Inflammatory macrophage (primary cell): ENCODE measurements at regions not wholly inside any gene's neighbourhood (a gene's known extent, or its start where the extent isn't known, plus 50 kb on each side); places are given as distances from the start of the nearest gene placed in this dataset.

Experiments used
- DNase-seq, 2 donors: peaks; one replicate each; pipeline ENCODE4 v3.0.0-alpha.2; 2020 to 2022

DNA sequence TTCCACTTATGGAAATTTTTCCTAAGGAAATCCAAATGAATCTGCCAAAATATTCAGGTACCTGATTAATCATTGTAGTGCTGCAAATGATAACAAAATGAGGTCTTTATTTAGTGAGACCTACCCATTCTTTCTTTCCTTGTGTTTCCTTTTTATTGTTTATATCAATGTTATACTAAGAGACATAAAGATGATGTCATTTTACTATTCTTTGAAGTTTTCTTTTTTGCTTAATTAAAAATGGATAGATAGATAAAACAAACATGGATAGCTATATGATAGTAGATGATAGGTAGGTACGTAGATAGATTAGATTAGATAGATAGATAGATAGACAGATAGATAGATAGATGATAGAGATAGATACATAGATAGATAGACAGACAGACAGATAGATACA lies 669.5 kb upstream of the TBX3 start:
- DNase-seq = no peak

DNA sequence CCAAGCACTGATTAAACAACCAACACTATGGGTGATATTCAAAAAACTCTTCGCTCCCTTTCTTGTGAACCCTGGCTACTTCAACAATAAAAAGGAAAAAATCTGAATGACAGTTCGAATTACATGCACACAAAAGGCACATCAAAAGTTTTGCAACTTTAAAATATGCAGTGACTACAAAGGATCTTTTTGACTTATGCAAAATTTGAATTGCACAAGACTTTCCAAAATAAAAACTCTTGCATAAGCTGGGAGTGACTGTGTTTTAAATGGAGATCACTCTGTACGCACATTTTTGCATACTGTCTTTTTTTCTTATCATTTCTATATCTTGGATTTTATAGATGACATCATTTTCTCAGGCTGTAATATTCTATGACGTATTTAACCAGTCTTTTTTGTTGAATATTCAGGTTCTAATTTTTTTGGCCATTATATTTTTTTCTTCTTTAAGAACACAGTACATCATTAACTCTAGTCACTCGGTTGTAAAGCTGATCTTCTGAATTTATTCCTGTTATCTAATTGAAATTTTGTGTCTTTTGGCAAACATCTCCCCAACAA lies 667.6 kb upstream of the TBX3 start:
- DNase-seq = peak in 1 of 2 donors; percentile 23

DNA sequence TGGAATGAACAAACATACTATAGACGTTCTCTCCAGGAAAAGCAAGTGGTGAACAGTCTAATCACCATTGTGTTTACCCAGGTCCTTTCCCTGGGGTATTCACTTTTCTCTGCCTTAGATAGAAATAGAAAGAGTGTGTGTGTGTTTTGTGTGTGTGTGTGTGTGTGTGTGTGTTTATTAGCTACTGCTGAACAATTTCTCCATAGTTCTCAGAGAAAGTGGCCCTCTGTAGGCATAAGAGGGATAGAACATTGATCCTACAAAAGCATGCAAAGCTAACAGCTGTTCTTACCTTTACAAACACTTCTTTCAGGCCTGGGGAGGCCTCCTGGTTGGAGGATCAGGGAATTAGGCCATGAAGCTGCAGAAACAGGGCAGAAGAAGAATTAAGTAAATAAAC lies 665.7 kb upstream of the TBX3 start:
- DNase-seq = no peak

DNA sequence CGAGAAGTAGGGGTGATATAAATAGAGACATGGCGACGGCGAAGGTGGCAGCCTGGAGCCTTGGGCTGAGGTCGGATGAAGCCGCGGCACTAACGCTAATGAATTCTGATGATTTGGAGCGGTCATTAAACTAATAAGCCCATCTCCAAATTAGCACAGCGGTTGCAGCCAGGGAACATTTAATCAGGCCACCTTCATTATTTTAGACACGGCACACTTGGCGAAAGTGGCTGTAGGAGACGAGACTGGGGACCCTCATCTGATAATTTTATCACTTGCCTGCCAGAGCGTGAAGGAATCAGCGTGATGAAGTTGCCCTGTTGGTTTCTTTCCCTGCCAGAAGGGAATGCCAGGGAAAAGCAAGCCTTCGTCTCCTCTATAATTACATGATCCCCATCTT lies 664.3 kb upstream of the TBX3 start:
- DNase-seq = no peak

DNA sequence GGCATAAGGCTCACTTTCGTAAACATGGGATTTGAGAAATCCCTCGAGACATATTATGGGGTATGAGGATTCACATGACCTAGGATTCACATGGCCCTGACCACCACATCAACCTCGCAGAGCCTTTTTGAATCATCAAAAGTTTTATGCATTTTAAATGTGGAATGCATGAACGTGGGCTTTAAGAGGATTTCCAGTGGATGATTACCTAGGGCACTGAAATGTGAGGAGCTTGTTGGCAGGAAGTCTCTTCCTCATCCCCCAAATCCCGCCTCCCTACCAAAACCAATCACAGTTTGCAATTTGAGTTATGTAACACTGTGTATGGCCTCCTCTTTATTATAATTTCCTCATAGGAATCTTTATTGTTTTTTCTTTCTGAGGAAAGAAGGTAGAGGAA lies 659.6 kb upstream of the TBX3 start:
- no peak for DNase-seq

DNA sequence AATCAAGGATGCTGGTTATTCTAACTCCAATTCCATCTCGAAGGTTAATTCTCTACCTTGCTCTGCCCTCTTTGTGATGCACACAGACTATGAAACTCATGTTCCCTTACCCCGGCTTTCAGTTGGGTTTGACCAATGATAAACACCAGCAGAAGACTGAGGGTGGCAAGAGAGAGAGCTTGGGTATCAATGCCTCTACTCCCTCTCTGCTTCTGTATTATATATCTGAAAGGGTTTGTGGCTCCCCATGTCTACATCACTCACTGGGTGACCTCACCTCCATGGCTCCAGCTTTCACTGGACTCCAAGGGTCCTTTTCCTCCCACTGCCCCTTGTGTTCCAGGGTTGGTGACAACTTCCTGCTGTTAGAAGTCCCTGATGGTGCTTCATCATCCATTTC lies 659.0 kb upstream of the TBX3 start:
- no peak for DNase-seq

DNA sequence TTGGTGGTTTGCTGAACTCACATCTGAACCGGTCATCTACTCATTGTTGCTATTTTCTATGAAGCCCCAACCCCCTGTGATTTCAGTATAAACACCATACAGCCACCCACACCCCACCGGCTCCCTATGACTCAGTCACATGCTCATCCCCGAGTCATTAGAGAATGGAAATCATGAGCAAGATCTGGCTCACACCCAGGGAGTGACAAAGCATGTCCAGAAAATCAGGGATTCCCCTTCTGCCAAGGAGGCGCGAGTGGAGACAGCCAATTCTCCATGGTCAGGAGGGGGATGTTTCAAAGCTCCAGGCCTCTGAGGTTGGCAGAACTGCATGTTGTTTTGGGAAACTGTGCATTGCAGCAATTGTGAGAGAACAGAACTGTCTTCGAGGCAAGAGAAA lies 657.5 kb upstream of the TBX3 start:
- peak; percentile 32 to 61 for DNase-seq

DNA sequence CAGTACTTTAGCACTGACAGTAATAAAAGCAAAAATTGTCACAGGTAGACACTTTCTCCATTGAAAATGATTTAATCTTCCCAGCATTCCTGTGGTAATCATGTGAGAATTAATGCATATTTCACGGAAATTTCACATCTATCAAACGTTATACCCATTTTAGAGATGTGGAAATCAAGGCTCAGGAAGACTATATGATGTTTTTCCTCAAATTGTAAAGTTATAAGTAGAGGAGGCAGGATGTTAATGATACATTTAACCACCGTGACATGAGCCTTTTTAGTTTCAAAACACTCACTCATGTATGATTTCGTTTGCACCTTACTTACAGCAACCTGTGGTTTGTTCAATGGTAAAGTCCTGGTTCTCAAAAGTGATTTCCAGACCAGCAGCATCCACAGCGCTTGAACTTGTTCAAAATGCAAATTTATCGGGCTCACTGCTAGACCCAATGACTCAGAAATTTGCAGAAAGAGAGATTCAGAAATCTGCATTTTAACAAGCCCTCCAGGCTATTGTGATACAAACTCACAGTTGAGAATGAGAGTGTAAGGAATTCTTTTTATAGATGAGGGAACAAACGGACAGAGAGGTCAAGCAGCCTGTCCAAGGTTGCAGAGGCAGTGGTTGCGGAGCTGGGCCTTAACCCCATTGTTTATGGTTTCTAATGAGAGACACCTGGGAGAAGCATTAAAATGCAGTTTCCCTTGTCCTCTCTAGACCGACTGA lies 654.8 kb upstream of the TBX3 start:
- no peak for DNase-seq

DNA sequence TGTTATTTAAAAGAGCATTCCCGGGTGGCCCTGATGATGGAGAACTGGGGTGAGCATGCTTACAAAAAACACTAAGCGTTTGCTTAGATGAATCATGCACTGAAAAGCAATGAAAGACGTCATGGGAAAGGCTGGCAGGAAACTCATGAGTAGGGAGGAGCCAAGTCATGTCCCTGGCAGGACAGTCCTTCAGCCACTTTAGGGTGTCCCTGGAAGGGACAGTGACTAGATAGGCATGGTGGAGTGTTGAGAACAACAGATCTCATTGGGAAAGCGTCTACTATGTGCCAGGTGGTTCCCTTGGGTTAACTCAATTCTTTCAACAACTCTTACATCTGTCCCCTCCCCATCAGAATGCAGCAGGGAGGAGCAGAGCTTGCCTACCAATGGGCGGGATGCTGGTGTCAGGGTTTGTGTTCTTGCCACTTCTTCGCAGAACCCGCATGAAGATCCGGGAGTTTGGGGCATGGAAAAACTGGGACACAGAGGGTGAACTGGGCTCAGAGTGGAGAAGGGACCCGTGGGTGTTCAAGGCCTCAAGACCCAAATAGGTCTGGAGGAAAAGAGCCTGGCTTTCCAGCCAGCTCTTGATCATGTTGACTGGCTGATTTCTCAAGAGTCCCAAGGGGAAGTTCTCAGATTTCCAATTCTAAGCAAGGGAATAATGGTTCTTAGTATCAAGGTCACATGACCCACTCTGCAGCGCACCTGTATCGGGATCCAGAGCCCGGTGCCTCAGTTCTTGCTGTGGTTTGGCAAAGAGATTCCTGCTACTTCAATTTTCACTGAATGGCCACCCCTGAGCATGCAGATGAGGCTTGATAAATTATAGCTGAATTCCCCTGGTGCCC lies 653.9 kb upstream of the TBX3 start:
- no peak for DNase-seq

DNA sequence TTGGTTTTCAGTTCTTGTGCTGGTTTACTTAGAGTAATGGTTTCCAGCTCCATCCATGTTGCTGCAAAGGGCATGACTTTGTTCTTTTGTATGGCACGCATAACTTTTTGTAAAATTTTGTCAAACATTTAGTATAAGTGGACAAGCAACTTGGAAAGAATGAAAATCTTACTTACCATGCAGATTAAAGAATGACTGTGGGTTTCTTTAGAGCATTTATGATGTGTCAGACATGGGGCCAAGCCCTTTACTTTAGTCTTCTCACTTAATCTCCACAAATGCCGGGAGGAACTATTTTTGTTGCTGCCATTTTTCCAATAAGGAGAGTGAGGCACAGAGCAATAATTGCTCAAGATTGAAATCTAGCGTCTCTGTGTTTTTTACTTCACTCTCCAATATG lies 652.5 kb upstream of the TBX3 start:
- no peak for DNase-seq

DNA sequence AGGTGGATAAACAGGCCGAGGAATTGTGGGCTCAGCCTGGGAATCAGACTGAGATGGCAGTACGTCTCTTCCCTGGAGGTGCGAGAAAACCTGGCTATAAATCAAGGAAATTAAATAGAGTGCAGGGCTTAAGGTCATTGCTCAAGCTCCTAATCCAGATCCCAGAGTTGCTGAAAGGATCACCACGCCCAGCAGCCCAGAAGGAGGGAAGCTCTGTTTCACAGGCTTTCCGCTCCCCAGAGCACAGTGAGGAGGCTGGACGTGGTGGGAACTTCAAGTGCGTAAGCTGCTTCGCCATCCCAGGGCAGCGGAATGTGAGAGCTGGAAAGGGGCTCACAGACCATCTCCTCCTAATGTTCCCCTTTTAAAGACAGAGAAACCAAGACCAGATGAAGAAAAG lies 651.6 kb upstream of the TBX3 start:
- no peak for DNase-seq

DNA sequence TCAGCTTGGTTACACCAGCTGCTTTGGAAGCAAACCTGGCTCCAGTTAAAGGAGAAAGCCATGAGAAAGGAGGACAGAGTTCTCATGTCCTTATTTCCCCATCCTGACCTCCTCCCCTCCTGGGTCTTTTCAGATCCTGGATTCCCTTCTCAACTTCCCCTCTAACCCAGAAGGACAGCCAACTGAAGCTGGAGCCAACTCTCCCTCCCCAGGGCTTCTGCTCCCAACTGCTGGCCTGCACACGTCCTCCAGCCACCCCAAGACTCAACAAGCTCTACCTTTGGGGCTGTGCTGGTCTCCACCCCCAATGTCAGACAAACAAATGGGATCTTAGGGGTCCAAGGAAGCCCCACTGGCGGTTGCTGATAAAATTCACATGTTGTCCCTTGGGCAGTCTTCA lies 651.1 kb upstream of the TBX3 start:
- DNase-seq = no peak

DNA sequence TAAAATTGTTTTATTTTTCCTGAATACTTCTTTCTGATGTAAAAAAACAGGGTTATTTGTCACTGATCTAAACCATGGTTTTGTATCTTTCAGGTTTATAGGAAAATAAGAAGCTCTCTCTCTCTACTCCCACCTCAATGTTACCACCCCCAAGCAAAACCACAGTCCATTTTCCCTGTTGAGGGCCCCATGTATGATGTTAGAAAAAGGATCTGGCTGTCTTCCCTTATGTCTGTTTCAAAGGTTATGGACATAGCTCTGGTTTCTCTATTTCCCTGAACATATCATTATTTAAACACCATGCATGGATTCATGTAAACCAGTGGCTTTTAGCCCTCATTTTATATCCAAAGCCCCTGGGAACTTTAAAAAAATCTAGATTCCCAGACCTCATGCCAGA lies 649.0 kb upstream of the TBX3 start:
- DNase-seq = no peak

DNA sequence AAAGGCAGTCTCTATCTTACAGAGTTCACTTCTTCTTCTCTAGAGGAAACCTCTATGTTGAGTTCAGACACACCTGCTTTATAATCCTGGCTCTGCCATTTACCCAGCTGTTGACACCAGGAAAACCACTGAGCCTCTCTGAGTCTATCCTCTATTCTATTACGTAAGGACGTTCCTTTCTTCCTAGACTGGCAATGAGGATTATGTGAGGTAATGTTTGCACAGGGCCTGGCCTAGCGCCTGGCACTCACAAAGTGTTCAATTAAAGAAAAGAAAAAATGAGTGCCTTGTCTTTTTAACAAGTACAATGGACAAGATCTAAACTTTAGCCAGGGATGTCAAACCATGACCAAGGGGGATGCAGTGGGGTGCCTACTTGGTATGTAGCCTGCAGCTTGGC lies 641.9 kb upstream of the TBX3 start:
- DNase-seq = no peak

DNA sequence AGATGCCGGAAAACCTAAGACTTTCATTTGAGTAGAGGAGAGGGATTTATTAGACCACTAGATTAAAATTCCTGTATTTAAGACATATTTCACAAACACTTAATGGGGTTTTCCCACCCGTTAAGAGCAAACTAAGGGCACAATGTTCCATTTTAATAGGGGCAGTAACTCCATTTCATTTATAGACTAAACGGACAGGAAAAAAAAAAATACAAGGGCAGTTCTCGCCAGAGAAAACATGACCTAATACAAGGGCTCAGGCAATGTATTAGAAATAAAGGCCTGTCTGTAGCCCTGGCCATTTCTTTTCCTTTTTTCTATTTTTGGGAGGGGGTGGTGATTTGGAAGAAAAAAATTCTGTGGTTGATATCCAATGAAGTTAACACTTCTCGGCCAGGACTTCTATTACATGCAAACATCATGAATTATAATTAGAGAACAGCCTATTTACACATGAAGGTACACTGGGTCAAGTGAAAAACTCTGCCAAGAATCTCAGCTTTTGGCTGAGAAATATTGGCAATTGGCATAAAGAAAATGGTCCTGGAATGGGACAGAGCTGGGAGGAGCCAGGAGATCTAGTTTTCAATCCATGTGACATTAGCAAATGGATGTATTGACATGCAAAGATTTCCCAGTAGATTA lies 641.1 kb upstream of the TBX3 start:
- DNase-seq = no peak

DNA sequence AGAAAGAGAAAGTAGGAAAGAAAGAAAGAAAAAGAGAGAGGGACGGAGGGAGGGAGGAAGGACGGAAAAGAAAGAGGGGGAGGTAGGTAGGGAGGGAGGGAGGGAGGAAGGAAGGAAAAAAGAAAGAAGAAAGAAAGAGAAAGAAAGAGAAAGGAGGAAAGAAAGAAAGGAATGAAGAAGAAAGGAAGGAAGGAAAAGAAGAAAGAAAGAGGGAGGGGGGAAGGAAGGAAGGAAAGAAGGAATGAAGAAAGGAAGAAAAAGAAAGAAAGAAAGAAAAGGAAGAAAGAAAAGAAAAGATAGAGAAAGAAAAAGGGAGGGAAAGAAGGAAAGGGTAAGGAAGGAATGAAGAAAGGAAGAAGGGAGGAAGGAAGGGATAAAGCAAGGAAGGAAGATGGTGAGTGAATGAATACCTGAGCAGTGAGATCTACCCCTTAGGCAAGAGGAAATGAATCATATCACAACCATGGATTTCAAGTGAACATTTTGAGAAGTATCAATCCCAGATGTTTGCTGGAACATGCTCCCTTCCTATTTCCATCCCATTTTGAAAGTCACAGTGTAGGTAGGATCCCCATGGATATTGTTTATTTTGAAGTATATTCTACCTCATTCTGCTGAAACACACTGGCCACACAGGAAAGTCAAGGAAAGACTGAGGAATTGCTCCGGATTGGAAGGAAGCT lies 639.4 kb upstream of the TBX3 start:
- DNase-seq = no peak

DNA sequence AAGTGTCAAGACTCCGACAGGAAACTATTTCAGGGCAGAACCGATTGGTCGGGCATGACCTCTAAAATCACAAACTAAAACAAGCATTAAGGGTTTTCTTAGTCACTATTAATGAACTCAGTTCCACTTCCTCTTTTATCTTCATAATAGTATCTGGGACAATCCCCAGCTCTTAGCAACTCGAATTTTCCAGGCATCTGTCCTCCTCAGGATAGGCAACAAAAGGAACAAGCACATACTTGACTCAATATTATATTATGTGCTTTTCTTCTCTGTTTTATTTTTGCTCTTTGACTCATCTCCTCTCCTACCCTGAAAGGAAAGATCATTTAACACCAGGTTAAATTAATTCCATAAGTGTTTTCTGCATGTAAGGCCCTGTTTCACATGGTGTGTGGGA lies 638.3 kb upstream of the TBX3 start:
- no peak for DNase-seq

DNA sequence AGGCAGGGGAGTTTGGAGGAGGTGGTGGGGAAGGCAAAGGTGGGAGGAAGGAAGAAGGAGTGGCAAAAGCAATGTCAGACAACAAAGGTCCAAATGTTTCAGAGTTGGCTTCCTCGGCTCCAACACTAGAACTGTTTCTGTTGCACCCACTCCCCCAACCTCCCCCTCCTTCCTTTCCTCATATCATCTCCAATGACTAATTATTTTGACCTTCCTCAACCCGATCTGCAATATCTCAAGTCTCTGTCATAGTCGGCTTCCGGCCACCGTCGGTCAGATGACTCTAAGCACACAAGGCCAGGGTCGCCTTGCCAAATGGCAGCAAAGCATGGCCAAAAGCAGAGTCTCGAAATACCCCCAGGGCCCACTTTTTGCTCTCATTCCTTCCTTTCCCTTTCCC lies 637.0 kb upstream of the TBX3 start:
- DNase-seq = no peak

DNA sequence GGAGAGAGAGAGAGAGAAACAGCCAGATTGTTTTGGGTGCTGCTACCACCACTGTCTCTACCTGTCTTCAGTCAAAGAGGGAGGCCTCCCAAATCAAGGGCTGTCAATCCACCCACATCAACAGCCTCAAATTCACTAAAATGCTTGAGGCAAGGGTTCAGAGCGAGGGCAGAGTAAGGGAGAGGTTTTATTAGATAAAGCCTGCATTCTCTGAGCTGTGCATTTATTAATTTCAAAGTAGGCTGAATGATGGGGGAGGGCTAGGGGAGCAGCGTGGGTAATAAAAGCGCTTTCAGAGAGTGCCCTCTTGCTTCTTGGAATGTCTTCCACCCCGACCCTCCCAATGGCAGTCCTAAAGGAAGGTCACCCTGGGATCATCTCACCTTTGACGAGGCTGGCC lies 636.5 kb upstream of the TBX3 start:
- no peak for DNase-seq

DNA sequence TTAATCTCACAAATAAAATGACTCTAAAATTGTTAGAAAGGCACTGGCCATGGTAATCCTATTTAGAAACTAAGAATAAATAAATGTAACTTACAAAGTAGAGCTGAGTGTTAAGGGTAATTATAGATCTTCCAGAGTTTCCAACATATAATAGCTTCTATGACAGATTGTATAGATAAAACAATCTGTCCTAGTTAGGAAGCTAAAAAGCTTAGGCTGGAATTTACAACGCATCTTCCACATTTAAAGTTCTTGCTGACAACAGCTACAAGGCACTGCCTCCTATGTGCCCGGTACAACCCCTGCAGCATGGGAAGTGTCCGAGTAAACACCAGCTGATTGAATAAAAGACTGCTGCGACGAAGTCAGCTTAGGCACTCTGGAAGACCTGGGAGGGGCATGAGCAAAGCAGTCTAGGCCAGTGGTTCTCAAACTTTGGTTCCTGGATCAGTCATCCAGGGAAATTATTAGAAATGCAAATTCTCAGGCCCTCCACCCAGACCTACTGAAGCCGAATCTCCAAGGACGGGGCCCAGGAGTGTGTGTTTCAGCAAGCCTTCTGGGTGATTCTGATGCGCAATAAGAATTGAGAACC lies 635.6 kb upstream of the TBX3 start:
- no peak for DNase-seq

DNA sequence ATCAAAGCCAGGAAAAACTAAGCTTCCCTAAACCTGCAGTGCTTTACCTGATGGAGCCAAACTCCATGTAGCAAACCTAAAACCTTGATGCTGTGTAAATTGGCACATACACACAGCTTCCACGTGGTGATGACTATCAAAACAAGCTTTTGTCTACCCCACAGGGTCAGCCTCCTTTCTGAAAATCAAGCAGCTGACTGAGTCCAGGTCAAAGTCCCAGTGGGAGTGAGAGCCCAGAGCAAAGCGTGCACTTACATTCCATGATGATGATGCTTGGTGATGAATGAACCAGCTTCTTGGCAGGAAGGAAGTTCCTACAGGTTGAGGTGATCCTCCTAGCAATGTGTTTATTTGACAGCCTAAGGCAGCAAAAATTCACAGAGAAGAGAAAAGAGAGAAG lies 630.0 kb upstream of the TBX3 start:
- DNase-seq = no peak

DNA sequence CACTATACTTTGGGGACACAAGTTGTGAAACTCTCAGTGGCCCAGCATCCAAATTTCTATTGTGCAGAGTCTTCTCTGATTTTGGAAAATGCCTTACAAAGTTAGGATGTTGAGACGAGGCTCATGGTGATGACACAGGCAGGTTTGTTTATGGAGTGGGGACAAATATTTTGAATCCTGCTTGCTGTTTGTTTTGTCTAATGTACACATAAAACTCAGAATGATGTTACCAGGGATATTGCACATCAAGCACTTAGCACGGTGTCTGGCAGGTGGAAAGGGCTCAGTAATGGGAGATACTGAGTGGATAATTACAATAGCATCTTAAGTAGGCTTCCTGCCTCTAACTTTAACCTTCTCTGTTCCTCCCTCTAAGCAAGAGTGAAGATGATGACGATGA lies 628.9 kb upstream of the TBX3 start:
- DNase-seq = no peak

DNA sequence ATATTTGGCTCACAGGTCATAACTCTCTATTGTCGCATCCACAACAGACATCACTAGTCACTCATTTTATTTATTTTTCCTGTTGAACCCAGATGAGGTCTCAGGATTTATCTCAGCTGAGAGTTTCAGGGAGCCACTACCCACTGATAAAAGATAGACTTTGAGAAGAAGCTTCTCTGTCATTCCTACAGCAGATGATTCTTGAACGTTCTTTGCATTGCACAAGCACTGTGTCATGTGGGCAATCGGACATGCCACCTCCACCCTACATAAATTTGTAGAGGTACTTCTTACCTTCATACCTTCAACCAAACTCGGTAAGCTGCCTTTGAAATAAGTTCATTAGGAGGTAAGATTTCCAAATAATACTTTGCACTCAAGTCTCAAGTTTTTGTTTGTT lies 627.9 kb upstream of the TBX3 start:
- DNase-seq = no peak
